ENCODE measurements at regions not wholly inside any gene's neighbourhood (a gene's known extent, or its start where the extent isn't known, plus 50 kb on each side); places are given as distances from the start of the nearest gene placed in this dataset.
"Not testable (repeated sequence)": the region's sequence is repeated elsewhere in the genome, so short reads cannot be mapped to it uniquely, and the experiment has no call there.

DNA sequence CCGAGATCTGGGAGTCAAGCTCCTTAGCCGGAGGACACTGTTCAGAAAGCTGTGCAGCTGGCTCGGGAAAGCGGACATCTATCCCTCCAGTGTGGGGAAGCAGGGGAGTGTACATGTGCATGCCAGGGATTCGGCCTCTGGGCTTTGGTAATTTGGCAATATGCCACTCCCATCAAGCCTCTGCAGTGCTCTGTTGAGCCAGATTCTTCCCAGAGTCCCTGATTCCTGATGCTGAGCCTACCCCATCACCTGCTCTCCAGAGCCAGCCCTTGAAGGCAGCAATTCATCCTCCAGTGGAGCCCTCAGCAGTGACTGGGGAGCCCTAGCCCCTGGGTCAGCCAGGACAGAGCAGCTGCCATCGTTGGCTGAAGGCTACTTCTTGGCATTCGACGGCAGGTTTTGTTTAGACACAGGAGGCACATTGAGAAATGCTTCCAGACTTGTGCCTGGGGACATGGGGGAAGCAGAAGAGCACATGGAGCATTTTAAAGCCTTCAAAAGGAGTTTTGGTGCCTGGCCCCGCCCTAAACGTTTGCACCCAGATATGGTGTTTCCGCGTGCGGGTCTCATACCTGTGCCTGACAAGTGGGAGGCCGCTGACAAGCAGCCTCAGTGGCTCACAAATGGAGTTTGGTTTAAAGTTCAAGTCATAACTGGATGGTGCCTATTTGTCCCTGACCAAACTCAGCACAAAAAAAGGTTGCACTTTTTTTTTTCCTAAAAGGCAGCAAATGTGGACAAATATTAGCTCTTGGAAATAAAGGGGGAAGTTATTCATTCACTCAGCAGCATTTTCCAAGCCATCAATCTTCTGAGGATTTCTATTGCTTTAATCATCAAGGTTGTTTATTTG lies 272.8 kb downstream of the CYRIA start:
- H3K27me3 Mint-ChIP-seq (ENCODE audit: low read depth) = peaks cover 2% of the 10 kb centered on the region
- H3K9me3 Mint-ChIP-seq = no peaks in the 10 kb centered on the region
- CTCF ChIA-PET = no interaction called here
- intact Hi-C loops (cut with micrococcal nuclease) = no loop called here
- DNase-seq = no peak
- no peaks in the 10 kb centered on the region for H3K4me1 Mint-ChIP-seq (ENCODE audit: low read depth)
- no peaks in the 10 kb centered on the region for H3K36me3 Mint-ChIP-seq (ENCODE audit: low read depth)
- no peak overlapping the region for H3K27ac Mint-ChIP-seq
- H3K4me3 Mint-ChIP-seq = no peak overlapping the region

DNA sequence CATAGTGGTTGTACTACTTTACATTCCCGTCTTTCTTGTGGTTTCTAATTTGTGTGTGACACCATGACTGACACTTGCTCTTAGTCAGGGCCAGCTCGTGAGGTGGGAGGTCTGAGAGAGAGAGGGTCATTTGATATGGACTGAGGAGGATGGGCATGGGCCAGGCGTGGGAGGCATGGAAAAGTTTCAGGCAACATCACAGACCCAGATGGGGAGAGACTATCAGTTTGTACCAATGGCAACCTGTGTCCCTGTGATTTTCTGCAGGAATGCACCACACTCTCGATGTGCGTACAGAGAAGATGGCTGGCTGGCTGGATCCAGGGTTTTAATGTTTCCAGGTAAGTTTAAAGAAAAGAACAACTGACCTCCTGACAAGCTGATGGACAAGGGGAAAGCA lies 273.6 kb downstream of the CYRIA start:
- DNase-seq = no peak
- no peak overlapping the region for H3K4me3 Mint-ChIP-seq
- no peaks in the 10 kb centered on the region for H3K36me3 Mint-ChIP-seq (ENCODE audit: low read depth)
- intact Hi-C loops (cut with micrococcal nuclease) = no loop called here
- H3K27me3 Mint-ChIP-seq (ENCODE audit: low read depth) = peaks cover 2% of the 10 kb centered on the region
- no peak overlapping the region for H3K27ac Mint-ChIP-seq
- H3K4me1 Mint-ChIP-seq (ENCODE audit: low read depth) = no peaks in the 10 kb centered on the region
- CTCF ChIA-PET = no interaction called here
- H3K9me3 Mint-ChIP-seq = no peaks in the 10 kb centered on the region

DNA sequence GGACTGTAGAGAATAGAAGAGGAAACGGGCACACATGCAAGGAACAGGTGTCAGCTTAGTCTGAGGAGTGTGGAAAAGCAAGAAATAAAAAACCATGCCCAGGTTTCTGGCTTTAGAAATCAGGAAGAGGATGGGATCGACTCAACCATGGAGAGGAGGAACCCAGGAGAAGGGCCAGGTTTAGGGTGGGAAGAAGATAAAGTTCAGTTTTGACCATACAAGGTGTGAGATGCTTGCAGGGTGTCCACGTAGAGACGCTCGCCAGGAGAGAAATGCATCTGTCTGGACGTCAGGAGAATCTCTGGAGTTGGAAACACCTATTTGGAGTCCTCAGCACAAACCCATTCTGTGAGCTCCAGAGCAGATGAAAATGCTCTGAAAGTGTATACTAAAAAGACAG lies 275.1 kb downstream of the CYRIA start:
- Mint-ChIP-seq H3K4me3 (no peak overlapping the region), H3K27ac (no peak overlapping the region), H3K9me3 (no peaks in the 10 kb centered on the region), H3K36me3 (ENCODE audit: low read depth) (no peaks in the 10 kb centered on the region), H3K27me3 (ENCODE audit: low read depth) (peaks cover 2% of the 10 kb centered on the region), H3K4me1 (ENCODE audit: low read depth) (no peaks in the 10 kb centered on the region)
- intact Hi-C loops (cut with micrococcal nuclease) = no loop called here
- CTCF ChIA-PET = no interaction called here
- DNase-seq = no peak

DNA sequence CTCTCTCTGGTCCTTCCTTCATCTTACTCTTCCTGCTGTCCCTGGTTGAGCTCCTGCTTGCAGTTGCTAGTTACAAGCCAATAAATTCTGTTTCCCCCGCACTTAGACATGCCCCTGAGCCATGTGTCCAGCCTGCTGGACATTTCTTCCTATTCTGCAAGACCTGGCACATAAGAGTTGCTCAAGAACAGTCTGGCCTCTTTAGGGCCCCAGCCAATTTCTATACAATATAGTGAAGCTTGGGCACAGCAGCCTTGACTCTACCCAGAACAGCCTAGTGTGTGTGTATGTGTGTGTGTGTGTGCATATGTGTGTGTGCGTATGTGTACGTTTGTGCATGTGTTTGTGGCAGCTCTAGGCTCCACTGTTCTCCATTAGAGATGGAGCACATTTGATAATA lies 276.0 kb downstream of the CYRIA start:
- H3K27ac Mint-ChIP-seq = no peak overlapping the region
- H3K27me3 Mint-ChIP-seq (ENCODE audit: low read depth) = peaks cover 2% of the 10 kb centered on the region
- no peak overlapping the region for H3K4me3 Mint-ChIP-seq
- H3K9me3 Mint-ChIP-seq = no peaks in the 10 kb centered on the region
- H3K36me3 Mint-ChIP-seq (ENCODE audit: low read depth) = no peaks in the 10 kb centered on the region
- intact Hi-C loops (cut with micrococcal nuclease) = no loop called here
- CTCF ChIA-PET = no interaction called here
- no peaks in the 10 kb centered on the region for H3K4me1 Mint-ChIP-seq (ENCODE audit: low read depth)
- DNase-seq = no peak

DNA sequence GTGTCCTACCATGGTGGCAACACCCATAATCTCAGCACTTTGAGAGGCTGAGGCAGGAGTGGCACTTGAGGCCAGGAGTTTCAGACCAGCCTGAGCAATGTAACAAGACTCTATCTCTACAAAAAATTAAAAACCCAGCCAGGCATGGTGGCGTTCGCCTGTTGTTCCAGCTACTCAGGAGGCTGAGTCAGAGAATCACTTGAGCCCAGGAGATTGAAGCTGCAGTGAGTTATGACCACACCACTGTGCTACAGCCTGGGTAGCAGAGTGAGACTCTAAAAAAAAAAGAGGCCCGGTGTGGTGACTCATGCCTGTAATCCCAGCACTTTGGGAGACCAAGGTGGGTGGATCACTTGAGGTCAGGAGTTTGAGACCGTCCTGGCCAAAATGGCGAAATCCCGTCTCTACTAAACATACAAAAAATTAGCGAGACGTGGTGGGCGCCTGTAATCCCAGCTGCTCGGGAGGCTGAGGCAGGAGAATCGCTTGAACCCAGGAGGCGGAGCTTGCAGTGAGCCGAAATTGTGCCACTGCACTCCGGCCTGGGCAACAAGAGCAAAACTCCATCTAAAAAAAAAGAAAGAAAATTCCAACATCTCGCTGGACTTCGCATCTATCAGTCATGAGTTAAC lies 277.3 kb downstream of the CYRIA start:
- H3K27me3 Mint-ChIP-seq (ENCODE audit: low read depth); H3K27ac Mint-ChIP-seq; H3K9me3 Mint-ChIP-seq; H3K4me3 Mint-ChIP-seq; H3K36me3 Mint-ChIP-seq (ENCODE audit: low read depth); intact Hi-C loops (cut with micrococcal nuclease); DNase-seq; H3K4me1 Mint-ChIP-seq (ENCODE audit: low read depth): not testable (repeated sequence)
- CTCF ChIA-PET = interaction anchor here (1.2 kb wide), 1 partner anchor 221 kb away, joined by 3 read pairs; no protein-coding TSS in a partner anchor

DNA sequence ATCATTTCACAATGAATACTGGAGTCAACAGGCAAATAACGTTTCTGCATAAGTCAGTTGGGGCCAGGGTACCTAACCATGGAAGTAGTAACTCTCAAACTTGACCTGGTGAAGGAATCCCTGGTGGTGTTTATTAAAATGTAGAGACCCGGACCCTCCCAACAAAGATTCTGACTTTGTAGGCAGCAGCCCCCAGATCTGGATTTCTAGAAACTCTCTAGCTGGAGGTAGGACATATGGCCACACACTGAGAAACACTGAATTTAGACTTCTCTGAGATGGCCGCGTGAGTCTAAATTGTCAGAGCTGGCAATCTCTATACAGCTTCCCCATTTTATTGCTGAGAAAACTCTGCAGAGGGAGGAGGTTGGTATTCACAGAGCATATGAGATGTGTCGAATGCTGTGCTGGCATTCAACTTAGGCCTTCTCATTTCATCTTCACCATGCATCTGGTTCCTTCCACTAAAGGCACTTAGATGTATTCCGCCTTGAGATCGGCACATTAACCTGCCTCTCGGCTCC lies 278.1 kb downstream of the CYRIA start:
- Mint-ChIP-seq H3K9me3 (no peaks in the 10 kb centered on the region), H3K4me3 (no peak overlapping the region), H3K27ac (no peak overlapping the region), H3K27me3 (ENCODE audit: low read depth) (peaks cover 5% of the 10 kb centered on the region), H3K4me1 (ENCODE audit: low read depth) (no peaks in the 10 kb centered on the region), H3K36me3 (ENCODE audit: low read depth) (no peaks in the 10 kb centered on the region)
- intact Hi-C loops (cut with micrococcal nuclease) = no loop called here
- CTCF ChIA-PET = interaction anchor here (1.2 kb wide), 1 partner anchor 221 kb away, joined by 3 read pairs; no protein-coding TSS in a partner anchor
- no peak for DNase-seq

DNA sequence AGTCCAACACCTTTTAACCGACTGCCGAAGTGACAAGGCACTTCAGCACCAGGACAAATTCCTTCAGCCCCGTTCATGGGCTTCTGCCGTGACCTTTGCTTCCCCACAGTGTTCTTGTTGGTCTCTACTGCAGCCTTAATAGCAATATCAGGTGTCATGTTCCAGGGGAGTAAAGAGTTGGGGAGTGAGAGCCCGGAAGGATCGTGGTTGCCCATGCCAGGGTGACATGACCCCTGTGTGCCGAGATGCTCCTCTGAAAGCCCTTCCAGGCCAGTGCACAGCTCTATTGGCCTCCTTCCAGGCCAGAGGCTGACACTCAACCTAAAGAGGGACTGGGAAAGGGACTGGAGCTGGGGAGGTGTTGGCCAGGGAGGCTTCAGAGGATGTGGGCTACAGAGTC lies 279.2 kb downstream of the CYRIA start:
- Mint-ChIP-seq H3K4me1 (ENCODE audit: low read depth) (no peaks in the 10 kb centered on the region), H3K27ac (no peak overlapping the region), H3K36me3 (ENCODE audit: low read depth) (no peaks in the 10 kb centered on the region), H3K4me3 (no peak overlapping the region), H3K27me3 (ENCODE audit: low read depth) (peaks cover 4% of the 10 kb centered on the region), H3K9me3 (no peaks in the 10 kb centered on the region)
- intact Hi-C loops (cut with micrococcal nuclease) = no loop called here
- DNase-seq = no peak
- CTCF ChIA-PET = no interaction called here

DNA sequence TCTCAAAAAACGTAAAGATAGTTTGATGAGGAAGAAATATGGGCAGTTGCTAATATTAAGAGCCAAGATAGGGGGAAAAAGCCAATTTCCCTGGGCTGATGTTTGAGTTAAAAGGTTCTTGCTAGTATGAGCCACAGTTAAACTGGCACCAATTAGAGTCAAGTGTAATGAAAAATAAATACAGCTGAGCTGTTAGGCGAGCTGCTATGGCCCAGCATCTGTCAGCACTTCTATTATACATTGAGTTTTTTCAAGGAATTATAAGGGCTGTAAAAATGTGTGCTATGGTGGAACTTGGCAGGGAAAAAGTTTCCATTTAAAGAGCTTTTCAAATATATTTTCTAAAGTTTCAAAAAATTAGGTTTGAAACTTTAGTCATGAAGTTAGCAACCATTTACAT lies 279.6 kb downstream of the CYRIA start:
- Mint-ChIP-seq H3K36me3 (ENCODE audit: low read depth) (no peaks in the 10 kb centered on the region), H3K9me3 (no peaks in the 10 kb centered on the region), H3K27ac (no peak overlapping the region), H3K27me3 (ENCODE audit: low read depth) (peaks cover 6% of the 10 kb centered on the region), H3K4me3 (no peak overlapping the region), H3K4me1 (ENCODE audit: low read depth) (no peaks in the 10 kb centered on the region)
- DNase-seq = no peak
- intact Hi-C loops (cut with micrococcal nuclease) = no loop called here
- CTCF ChIA-PET = no interaction called here

DNA sequence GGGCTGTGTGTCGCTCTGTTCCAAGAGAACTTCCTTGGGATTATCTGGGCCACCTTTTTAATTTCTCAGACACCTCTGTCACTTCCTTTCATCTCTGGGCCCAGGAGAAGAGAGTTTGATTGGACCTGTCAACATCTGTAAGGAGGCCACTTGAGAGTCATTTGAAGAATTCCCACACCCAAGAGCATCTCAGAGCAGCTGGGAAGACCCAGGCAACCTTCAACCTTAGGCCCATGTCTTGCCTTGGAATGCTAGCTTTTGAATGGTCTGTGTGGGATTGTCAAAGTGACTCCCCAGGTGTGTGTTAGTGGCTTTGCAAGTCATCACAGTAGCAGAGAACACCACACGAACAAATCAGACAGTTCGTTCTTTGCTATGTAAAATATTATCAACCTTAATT lies 280.3 kb downstream of the CYRIA start:
- no peaks in the 10 kb centered on the region for H3K9me3 Mint-ChIP-seq
- no peak for DNase-seq
- no peaks in the 10 kb centered on the region for H3K36me3 Mint-ChIP-seq (ENCODE audit: low read depth)
- peaks cover 6% of the 10 kb centered on the region for H3K27me3 Mint-ChIP-seq (ENCODE audit: low read depth)
- H3K4me1 Mint-ChIP-seq (ENCODE audit: low read depth) = no peaks in the 10 kb centered on the region
- no peak overlapping the region for H3K27ac Mint-ChIP-seq
- intact Hi-C loops (cut with micrococcal nuclease) = no loop called here
- CTCF ChIA-PET = no interaction called here
- no peak overlapping the region for H3K4me3 Mint-ChIP-seq

DNA sequence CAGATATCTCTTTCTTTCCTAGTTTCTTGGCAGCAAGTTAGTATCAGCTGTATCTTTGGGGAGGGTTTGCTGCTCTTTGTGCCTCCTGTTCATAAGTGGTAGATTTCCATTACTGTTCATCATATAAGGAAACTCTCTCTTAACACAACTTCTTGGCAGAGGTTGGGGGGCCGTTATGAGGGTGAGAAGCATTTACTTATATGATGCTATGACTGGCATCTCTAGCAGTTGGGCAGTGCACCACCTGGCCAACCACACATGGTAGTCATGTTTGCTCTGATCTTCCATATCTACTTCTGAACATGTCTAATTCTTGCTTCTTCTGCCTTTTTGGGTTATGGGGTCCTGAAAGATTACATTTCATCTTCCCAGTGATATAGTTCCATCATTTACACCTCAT lies 282.2 kb downstream of the CYRIA start:
- no peaks in the 10 kb centered on the region for H3K4me1 Mint-ChIP-seq (ENCODE audit: low read depth)
- no peaks in the 10 kb centered on the region for H3K36me3 Mint-ChIP-seq (ENCODE audit: low read depth)
- no peak for DNase-seq
- H3K4me3 Mint-ChIP-seq = no peak overlapping the region
- peaks cover 9% of the 10 kb centered on the region for H3K27me3 Mint-ChIP-seq (ENCODE audit: low read depth)
- intact Hi-C loops (cut with micrococcal nuclease) = no loop called here
- no peak overlapping the region for H3K27ac Mint-ChIP-seq
- CTCF ChIA-PET = no interaction called here
- H3K9me3 Mint-ChIP-seq = no peaks in the 10 kb centered on the region

DNA sequence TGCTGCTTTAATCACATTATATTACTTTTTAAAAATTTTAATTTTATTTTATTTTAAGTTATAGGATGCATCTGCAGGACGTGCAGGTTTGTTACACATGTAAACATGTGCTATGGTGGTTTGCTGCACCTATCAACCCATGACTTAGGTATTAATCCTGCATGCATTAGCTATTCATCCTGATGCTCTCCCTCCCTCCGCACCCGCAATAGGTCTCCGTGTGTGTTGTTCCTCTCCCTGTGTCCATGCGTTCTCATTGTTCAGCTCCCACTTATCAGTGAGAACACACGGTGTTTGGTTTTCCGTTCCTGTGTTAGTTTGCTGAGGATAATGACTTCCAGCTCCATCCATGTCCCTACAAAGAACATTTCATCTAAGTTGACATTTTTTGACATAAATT lies 283.2 kb downstream of the CYRIA start:
- H3K27ac Mint-ChIP-seq = no peak overlapping the region

DNA sequence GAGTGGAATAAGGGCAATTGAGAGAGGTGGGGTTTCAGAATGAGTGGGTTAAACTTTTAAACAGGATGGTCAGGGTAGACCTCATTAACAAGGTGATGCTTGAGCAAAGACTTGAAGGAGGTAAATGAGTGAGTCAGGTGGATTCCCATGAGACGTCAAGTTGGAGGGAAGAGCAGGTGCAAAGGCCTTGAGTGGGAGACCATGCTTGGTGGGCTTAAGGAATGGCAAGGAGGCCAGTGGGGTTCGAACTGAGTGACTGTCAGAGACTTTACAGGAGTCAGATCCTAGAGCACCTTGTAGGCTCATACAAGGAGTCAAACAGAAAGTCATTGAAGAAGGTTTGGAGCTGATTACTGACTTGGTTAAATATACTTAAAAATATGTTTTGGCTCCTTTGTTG lies 284.1 kb downstream of the CYRIA start:
- no peaks in the 10 kb centered on the region for H3K36me3 Mint-ChIP-seq (ENCODE audit: low read depth)
- CTCF ChIA-PET = no interaction called here
- H3K27ac Mint-ChIP-seq = no peak overlapping the region

More for the DNA sequence above, 283.2 kb downstream of the CYRIA start:
- DNase-seq = no peak
- intact Hi-C loops (cut with micrococcal nuclease) = no loop called here
- Mint-ChIP-seq H3K4me3 (no peak overlapping the region), H3K4me1 (ENCODE audit: low read depth) (no peaks in the 10 kb centered on the region), H3K9me3 (no peaks in the 10 kb centered on the region), H3K27me3 (ENCODE audit: low read depth) (peaks cover 9% of the 10 kb centered on the region), H3K36me3 (ENCODE audit: low read depth) (no peaks in the 10 kb centered on the region)
- CTCF ChIA-PET = no interaction called here

DNA sequence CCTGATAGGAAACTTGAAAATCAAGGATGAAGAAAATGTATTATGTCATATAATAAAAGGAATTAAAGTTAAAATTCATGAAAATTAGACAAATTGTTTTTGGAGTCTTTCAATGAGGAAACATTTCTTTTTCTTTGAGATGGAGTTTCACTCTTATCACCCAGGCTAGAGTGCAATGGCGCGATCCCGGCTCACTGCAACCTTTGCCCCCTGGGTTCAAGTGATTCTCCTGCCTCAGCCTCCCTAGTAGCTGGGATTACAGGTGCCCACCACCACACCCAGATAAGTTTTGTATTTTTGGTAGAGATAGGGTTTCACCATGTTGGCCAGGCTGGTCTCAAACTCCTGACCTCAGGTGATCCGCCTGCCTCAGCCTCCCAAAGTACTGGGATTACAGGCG lies 285.7 kb downstream of the CYRIA start:
- H3K36me3 Mint-ChIP-seq (ENCODE audit: low read depth); H3K27ac Mint-ChIP-seq; H3K4me1 Mint-ChIP-seq (ENCODE audit: low read depth); DNase-seq; H3K9me3 Mint-ChIP-seq; CTCF ChIA-PET; intact Hi-C loops (cut with micrococcal nuclease); H3K4me3 Mint-ChIP-seq; H3K27me3 Mint-ChIP-seq (ENCODE audit: low read depth): not testable (repeated sequence)

More for the DNA sequence above, 284.1 kb downstream of the CYRIA start:
- H3K9me3 Mint-ChIP-seq = no peaks in the 10 kb centered on the region
- DNase-seq = no peak
- H3K27me3 Mint-ChIP-seq (ENCODE audit: low read depth) = peaks cover 9% of the 10 kb centered on the region
- H3K4me3 Mint-ChIP-seq = no peak overlapping the region
- H3K4me1 Mint-ChIP-seq (ENCODE audit: low read depth) = no peaks in the 10 kb centered on the region
- intact Hi-C loops (cut with micrococcal nuclease) = no loop called here

Data from activated naive CD4-positive, alpha-beta T cell treated with anti-CD3 and anti-CD28 coated beads for 36 hours (primary cell).